ENCODE measurements at regions not wholly inside any gene's neighbourhood (a gene's known extent, or its start where the extent isn't known, plus 50 kb on each side); places are given as distances from the start of the nearest gene placed in this dataset.

- CTCF ChIA-PET = no interaction called here
- Mint-ChIP-seq H3K4me3 (ENCODE audit: low read depth, unreplicated experiment) (no peak overlapping the region), H3K4me1 (ENCODE audit: low read depth, unreplicated experiment) (no peaks in the 10 kb centered on the region), H3K36me3 (ENCODE audit: insufficient read depth, unreplicated experiment) (no peaks in the 10 kb centered on the region), H3K9me3 (ENCODE audit: low read depth, unreplicated experiment) (peaks cover 14% of the 10 kb centered on the region), H3K27ac (ENCODE audit: unreplicated experiment) (no peak overlapping the region), H3K27me3 (ENCODE audit: unreplicated experiment) (no peaks in the 10 kb centered on the region)
- no peak for TF ChIP-seq CTCF (IDR thresholded peaks at IDR 0.05; ENCODE audit: unreplicated experiment)
- no peak for DNase-seq
- BruUV-seq (replicated peaks) = no TSS peak
- intact Hi-C loops (cut with micrococcal nuclease; ENCODE audit: unreplicated experiment) = no loop called here
Observed at GRCh38 chrX:125522752-125523151, 203.1 kb downstream of the TEX13C start.

- CTCF ChIA-PET = no interaction called here
- H3K36me3 Mint-ChIP-seq (ENCODE audit: insufficient read depth, unreplicated experiment) = no peaks in the 10 kb centered on the region
Observed at GRCh38 chrX:125532411-125533089, 212.9 kb downstream of the TEX13C start.

GRCh38 chrX:125533352-125533751, 213.7 kb downstream of the TEX13C start:
- no TSS peak for BruUV-seq (replicated peaks)
- TF ChIP-seq CTCF (IDR thresholded peaks at IDR 0.05; ENCODE audit: unreplicated experiment) = no peak
- intact Hi-C loops (cut with micrococcal nuclease; ENCODE audit: unreplicated experiment) = no loop called here
- Mint-ChIP-seq H3K36me3 (ENCODE audit: insufficient read depth, unreplicated experiment) (no peaks in the 10 kb centered on the region), H3K4me1 (ENCODE audit: low read depth, unreplicated experiment) (no peaks in the 10 kb centered on the region), H3K4me3 (ENCODE audit: low read depth, unreplicated experiment) (no peak overlapping the region), H3K27me3 (ENCODE audit: unreplicated experiment) (no peaks in the 10 kb centered on the region), H3K27ac (ENCODE audit: unreplicated experiment) (no peak overlapping the region), H3K9me3 (ENCODE audit: low read depth, unreplicated experiment) (peaks cover 13% of the 10 kb centered on the region)
- CTCF ChIA-PET = no interaction called here
- no peak for DNase-seq

More at GRCh38 chrX:125532411-125533089, 212.9 kb downstream of the TEX13C start:
- BruUV-seq (replicated peaks) = no TSS peak
- Mint-ChIP-seq H3K27ac (ENCODE audit: unreplicated experiment) (no peak overlapping the region), H3K27me3 (ENCODE audit: unreplicated experiment) (no peaks in the 10 kb centered on the region), H3K4me3 (ENCODE audit: low read depth, unreplicated experiment) (no peak overlapping the region), H3K4me1 (ENCODE audit: low read depth, unreplicated experiment) (no peaks in the 10 kb centered on the region), H3K9me3 (ENCODE audit: low read depth, unreplicated experiment) (peaks cover 13% of the 10 kb centered on the region)
- intact Hi-C loops (cut with micrococcal nuclease; ENCODE audit: unreplicated experiment) = no loop called here
- DNase-seq = no peak
- TF ChIP-seq CTCF (IDR thresholded peaks at IDR 0.05; ENCODE audit: unreplicated experiment) = no peak

- no peak overlapping the region for H3K4me3 Mint-ChIP-seq (ENCODE audit: low read depth, unreplicated experiment)
- H3K27ac Mint-ChIP-seq (ENCODE audit: unreplicated experiment) = no peak overlapping the region
- no peak for TF ChIP-seq CTCF (IDR thresholded peaks at IDR 0.05; ENCODE audit: unreplicated experiment)
- no peaks in the 10 kb centered on the region for H3K27me3 Mint-ChIP-seq (ENCODE audit: unreplicated experiment)
- no peak for DNase-seq
- H3K4me1 Mint-ChIP-seq (ENCODE audit: low read depth, unreplicated experiment) = no peaks in the 10 kb centered on the region
- H3K36me3 Mint-ChIP-seq (ENCODE audit: insufficient read depth, unreplicated experiment) = no peaks in the 10 kb centered on the region
- no TSS peak for BruUV-seq (replicated peaks)
- peaks cover 12% of the 10 kb centered on the region for H3K9me3 Mint-ChIP-seq (ENCODE audit: low read depth, unreplicated experiment)
- intact Hi-C loops (cut with micrococcal nuclease; ENCODE audit: unreplicated experiment) = no loop called here
- CTCF ChIA-PET = no interaction called here
Observed at GRCh38 chrX:125544031-125544660, 224.5 kb downstream of the TEX13C start.
